ENCODE measurements at regions not wholly inside any gene's neighbourhood (a gene's known extent, or its start where the extent isn't known, plus 50 kb on each side); places are given as distances from the start of the nearest gene placed in this dataset.

GRCh38 chr11:37404231-37404630 lies 806.2 kb upstream of the RAG2 start:
- CTCF ChIA-PET = no interaction called here
- RAD21 ChIA-PET (ENCODE audit: unreplicated experiment) = no interaction called here
- no TSS peak for BruUV-seq (replicated peaks)
- Histone ChIP-seq H4K20me1 (ENCODE audit: control insufficient read depth, insufficient read depth) (no peaks in the 10 kb centered on the region), H3K27me3 (replicated peaks in 1 of 2; ENCODE audit: control insufficient read depth in 2 of 2, insufficient read depth in 2 of 2, low read length in 1 of 2) (no peaks in the 10 kb centered on the region), H3K4me2 (ENCODE audit: control insufficient read depth, insufficient read depth) (no peak overlapping the region), H2AFZ (ENCODE audit: control insufficient read depth, low read depth, low read length) (no peak overlapping the region), H3K79me2 (ENCODE audit: control insufficient read depth, insufficient read depth, low read length) (no peaks in the 10 kb centered on the region), H3K9me3 (replicated peaks; ENCODE audit: control insufficient read depth, insufficient read depth, low read length) (no peaks in the 10 kb centered on the region), H3K36me3 (ENCODE audit: control insufficient read depth in 2 of 2, insufficient read depth in 2 of 2, low read length in 1 of 2) (no peaks in the 10 kb centered on the region), H3K27ac (ENCODE audit: control insufficient read depth, insufficient read depth) (no peak overlapping the region), H3K4me1 (ENCODE audit: control insufficient read depth, insufficient read depth, low read length) (no peaks in the 10 kb centered on the region), H3K9ac (ENCODE audit: control insufficient read depth, insufficient read depth, low read length) (no peak overlapping the region), H3K4me3 (no peak overlapping the region)
- SMC1A ChIA-PET (ENCODE audit: uncharacterized antibody, unreplicated experiment) = no interaction called here
- POLR2A ChIA-PET = no interaction called here
- 2% methylated on average over 2 of the region's 2 CpGs for WGBS (ENCODE audit: insufficient coverage, insufficient replicate concordance, low lambda C conversion rate, missing lambda C conversion rate)
- in situ Hi-C loops (cut with MboI) (no loop called here), intact Hi-C loops (cut with micrococcal nuclease; ENCODE audit: unreplicated experiment) (no loop called here)
- ATAC-seq (no peak), FAIRE-seq (no peak), DNase-seq (ENCODE audit: low read depth, low spot score) (no peak)
- TF ChIP-seq CHD2 (IDR thresholded peaks at IDR 0.05; ENCODE audit: borderline replicate concordance, low read depth, low read length) (no peak), SPI1 (IDR thresholded peaks at IDR 0.05; ENCODE audit: borderline replicate concordance, insufficient read depth, low read depth, low read length) (no peak), CEBPB (IDR thresholded peaks at IDR 0.05; ENCODE audit: borderline replicate concordance in 1 of 2, low read depth in 2 of 2, low read length in 2 of 2) (no peak), PAX5 (IDR thresholded peaks at IDR 0.05; ENCODE audit: borderline replicate concordance, low read depth, low read length) (no peak), KLF5 (IDR thresholded peaks at IDR 0.05; ENCODE audit: partially characterized antibody) (no peak), GABPA (IDR thresholded peaks at IDR 0.05; ENCODE audit: low read depth) (no peak), CHD4 (IDR thresholded peaks at IDR 0.05) (no peak), SKIL (IDR thresholded peaks at IDR 0.05; ENCODE audit: low read depth, poor library complexity, severe bottlenecking) (no peak), CREB1 (IDR thresholded peaks at IDR 0.05; ENCODE audit: low read depth) (no peak), TCF3 (IDR thresholded peaks at IDR 0.05; ENCODE audit: borderline replicate concordance, insufficient read depth, low read depth, low read length) (no peak), IKZF1 (conservative IDR thresholded peaks at IDR 0.05) (no peak), HCFC1 (IDR thresholded peaks at IDR 0.05; ENCODE audit: low read length) (no peak), MYB (IDR thresholded peaks at IDR 0.05; ENCODE audit: borderline replicate concordance, low read depth, low read length) (no peak), RAD51 (IDR thresholded peaks at IDR 0.05) (no peak), STAT1 (conservative IDR thresholded peaks at IDR 0.05) (no peak)
- TF ChIP-seq, protein P1, sequence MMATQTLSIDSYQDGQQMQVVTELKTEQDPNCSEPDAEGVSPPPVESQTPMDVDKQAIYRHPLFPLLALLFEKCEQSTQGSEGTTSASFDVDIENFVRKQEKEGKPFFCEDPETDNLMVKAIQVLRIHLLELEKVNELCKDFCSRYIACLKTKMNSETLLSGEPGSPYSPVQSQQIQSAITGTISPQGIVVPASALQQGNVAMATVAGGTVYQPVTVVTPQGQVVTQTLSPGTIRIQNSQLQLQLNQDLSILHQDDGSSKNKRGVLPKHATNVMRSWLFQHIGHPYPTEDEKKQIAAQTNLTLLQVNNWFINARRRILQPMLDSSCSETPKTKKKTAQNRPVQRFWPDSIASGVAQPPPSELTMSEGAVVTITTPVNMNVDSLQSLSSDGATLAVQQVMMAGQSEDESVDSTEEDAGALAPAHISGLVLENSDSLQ (IDR thresholded peaks at IDR 0.05) = no peak

Data from GM12878 (cell line).